ENCODE measurements at regions not wholly inside any gene's neighbourhood (a gene's known extent, or its start where the extent isn't known, plus 50 kb on each side); places are given as distances from the start of the nearest gene placed in this dataset.

DNA sequence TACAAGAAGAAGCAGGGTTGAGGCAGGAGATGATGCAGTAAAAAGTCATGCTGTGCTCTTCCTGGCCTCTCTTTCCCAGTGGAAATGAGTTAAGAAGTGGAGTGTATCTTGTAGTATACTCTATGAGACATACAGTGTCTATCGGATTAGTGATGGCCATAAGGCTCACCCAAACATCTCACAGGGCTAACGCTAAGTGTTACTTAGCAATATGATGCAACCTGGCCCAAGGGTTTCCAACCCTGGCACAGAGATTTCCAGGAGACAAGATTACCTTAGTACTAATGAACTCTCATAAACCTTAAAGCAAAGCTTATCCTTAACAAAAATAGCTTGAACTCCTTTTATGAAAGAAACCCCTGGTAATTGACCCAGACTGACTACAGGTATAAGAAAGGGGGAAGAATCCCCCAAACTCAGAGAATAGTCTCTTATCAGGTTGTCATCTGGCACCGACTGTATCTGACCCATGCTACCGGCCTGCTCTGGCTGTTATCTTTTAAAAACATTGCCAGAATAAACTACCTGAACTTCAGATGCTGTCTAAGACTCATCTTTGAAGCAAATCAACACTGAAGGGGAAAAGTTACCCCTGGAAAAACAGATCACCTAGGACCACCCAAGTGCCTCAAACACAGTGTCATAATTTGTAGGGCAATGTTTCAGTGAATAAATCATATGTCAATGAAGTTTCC is 1002.0 kb downstream of the REEP3 start:
- Mint-ChIP-seq H3K9me3 (peaks cover 0 to 11% (median 2%) of the 10 kb centered on the region in 7 donors), H3K4me3 (no peak overlapping the region), H3K4me1 (no peaks in the 10 kb centered on the region), H3K27me3 (no peaks in the 10 kb centered on the region), H3K36me3 (no peaks in the 10 kb centered on the region), H3K27ac (no peak overlapping the region)
- Histone ChIP-seq H3K4me3 (ENCODE audit: low read depth, low read length) (no peak overlapping the region), H3K4me1 (ENCODE audit: control insufficient read depth, insufficient read depth, low read length, poor library complexity, severe bottlenecking) (no peaks in the 10 kb centered on the region), H3K27ac (ENCODE audit: insufficient read depth, low read length, poor library complexity, severe bottlenecking) (no peak overlapping the region), H3K36me3 (ENCODE audit: control insufficient read depth, insufficient read depth, low read length) (no peaks in the 10 kb centered on the region), H3K27me3 (ENCODE audit: control insufficient read depth, insufficient read depth, low read length) (no peaks in the 10 kb centered on the region), H3K9me3 (ENCODE audit: control insufficient read depth in 2 of 2, low read length in 2 of 2) (no peaks in the 10 kb centered on the region)
- DNase-seq, result no peak
- ATAC-seq (ENCODE audit: low read depth in 2 of 2), result no peak

DNA sequence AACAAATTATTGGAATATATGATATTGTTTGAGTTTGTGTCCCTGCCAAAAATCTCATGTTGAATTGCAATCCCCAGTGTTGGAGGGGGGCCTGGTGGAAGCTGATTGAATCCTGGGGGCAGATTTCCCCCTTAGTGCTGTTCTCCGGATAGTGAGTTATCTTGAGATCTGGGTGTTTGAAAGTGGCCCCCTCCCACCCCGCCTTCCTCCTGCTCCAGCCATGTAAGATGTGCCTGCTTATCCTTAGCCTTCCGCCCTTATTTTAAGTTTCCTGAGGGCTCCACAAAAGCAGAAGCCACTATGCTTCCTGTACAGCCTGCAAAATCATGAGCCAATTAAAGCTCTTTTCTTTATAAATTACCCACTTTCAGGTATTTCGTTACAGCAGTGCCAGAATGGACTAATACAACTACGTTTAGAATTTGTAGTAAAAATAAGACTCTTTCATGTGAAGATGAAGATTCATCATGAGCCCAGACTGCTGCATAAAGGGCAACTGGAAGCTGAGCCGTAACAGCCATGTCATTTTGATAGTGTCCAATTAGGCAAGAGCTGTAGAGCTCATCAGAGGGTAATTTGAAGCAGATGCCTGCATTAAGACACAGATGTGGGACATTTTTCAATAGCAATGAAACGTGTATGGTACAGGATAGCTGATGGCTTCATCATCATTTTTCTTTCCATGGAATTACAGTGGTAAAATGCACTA is 1007.2 kb downstream of the REEP3 start:
- ATAC-seq (ENCODE audit: low read depth in 2 of 2), result no peak
- Histone ChIP-seq H3K36me3 (ENCODE audit: control insufficient read depth, insufficient read depth, low read length) (no peaks in the 10 kb centered on the region), H3K4me1 (ENCODE audit: control insufficient read depth, insufficient read depth, low read length, poor library complexity, severe bottlenecking) (no peaks in the 10 kb centered on the region), H3K9me3 (ENCODE audit: control insufficient read depth in 2 of 2, low read length in 2 of 2) (no peaks in the 10 kb centered on the region), H3K4me3 (ENCODE audit: low read depth, low read length) (no peak overlapping the region), H3K27ac (ENCODE audit: insufficient read depth, low read length, poor library complexity, severe bottlenecking) (no peak overlapping the region), H3K27me3 (ENCODE audit: control insufficient read depth, insufficient read depth, low read length) (no peaks in the 10 kb centered on the region)
- Mint-ChIP-seq H3K9me3 (peaks cover 0 to 12% (median 2%) of the 10 kb centered on the region in 7 donors), H3K36me3 (no peaks in the 10 kb centered on the region), H3K4me3 (no peak overlapping the region), H3K27ac (no peak overlapping the region), H3K4me1 (no peaks in the 10 kb centered on the region), H3K27me3 (no peaks in the 10 kb centered on the region)
- no peak for DNase-seq

DNA sequence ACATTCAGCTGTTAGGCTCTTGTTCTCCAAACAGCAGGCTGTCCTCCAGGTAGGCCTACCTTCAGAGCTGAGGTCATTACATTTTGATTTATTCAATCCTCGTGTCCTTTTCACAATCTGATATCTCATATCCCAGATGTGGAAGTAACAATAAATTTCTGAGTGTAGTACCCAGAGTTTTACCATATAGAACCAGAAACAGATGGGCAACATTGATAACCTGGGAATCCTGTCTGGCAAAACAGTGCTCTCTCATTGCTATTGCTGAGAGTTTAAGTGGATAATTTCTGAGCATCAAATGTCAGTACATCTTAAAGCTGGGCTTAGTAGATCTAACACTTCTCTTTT is 1007.8 kb downstream of the REEP3 start:
- no peaks in the 10 kb centered on the region for H3K27me3 Mint-ChIP-seq
- H3K27ac ChIP-seq (ENCODE audit: insufficient read depth, low read length, poor library complexity, severe bottlenecking), result no peak overlapping the region

DNA sequence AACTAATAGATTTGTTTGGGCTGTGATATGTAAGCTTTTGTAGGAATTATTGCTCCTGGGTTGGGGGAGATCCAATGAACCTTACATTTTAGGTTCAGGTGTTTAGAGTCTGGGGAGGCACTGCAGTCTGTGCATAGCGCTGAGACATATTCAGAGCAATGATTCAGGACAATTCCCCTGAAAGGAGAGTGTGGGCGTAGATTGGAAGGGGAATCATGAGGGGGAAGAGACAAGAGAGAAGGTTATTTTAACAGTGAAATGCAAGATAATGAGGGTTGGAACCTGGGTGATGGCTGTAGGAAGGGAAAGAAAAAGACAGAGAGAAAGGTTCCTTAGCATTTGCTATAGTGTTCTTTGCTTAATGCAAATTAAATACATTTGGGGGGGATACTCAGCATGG is 1013.4 kb downstream of the REEP3 start:
- Histone ChIP-seq H3K9me3 (ENCODE audit: control insufficient read depth in 2 of 2, low read length in 2 of 2) (no peaks in the 10 kb centered on the region), H3K4me1 (ENCODE audit: control insufficient read depth, insufficient read depth, low read length, poor library complexity, severe bottlenecking) (no peaks in the 10 kb centered on the region), H3K27ac (ENCODE audit: insufficient read depth, low read length, poor library complexity, severe bottlenecking) (no peak overlapping the region), H3K27me3 (ENCODE audit: control insufficient read depth, insufficient read depth, low read length) (no peaks in the 10 kb centered on the region), H3K4me3 (ENCODE audit: low read depth, low read length) (no peak overlapping the region), H3K36me3 (ENCODE audit: control insufficient read depth, insufficient read depth, low read length) (no peaks in the 10 kb centered on the region)
- H3K9me3 Mint-ChIP-seq, result peaks cover 0 to 7% (median 0%) of the 10 kb centered on the region in 7 donors
- H3K36me3 Mint-ChIP-seq, result no peaks in the 10 kb centered on the region
- H3K4me3 Mint-ChIP-seq, result no peak overlapping the region
- no peaks in the 10 kb centered on the region for H3K4me1 Mint-ChIP-seq
- no peak for DNase-seq
- H3K27me3 Mint-ChIP-seq, result no peaks in the 10 kb centered on the region
- ATAC-seq (ENCODE audit: low read depth in 2 of 2), result no peak
- H3K27ac Mint-ChIP-seq, result no peak overlapping the region

More for the DNA sequence above, 1007.8 kb downstream of the REEP3 start:
- Mint-ChIP-seq H3K27ac (no peak overlapping the region), H3K4me1 (no peaks in the 10 kb centered on the region), H3K4me3 (no peak overlapping the region), H3K36me3 (no peaks in the 10 kb centered on the region), H3K9me3 (peaks cover 0 to 12% (median 2%) of the 10 kb centered on the region in 7 donors)
- Histone ChIP-seq H3K9me3 (ENCODE audit: control insufficient read depth in 2 of 2, low read length in 2 of 2) (no peaks in the 10 kb centered on the region), H3K36me3 (ENCODE audit: control insufficient read depth, insufficient read depth, low read length) (no peaks in the 10 kb centered on the region), H3K27me3 (ENCODE audit: control insufficient read depth, insufficient read depth, low read length) (no peaks in the 10 kb centered on the region), H3K4me1 (ENCODE audit: control insufficient read depth, insufficient read depth, low read length, poor library complexity, severe bottlenecking) (no peaks in the 10 kb centered on the region), H3K4me3 (ENCODE audit: low read depth, low read length) (no peak overlapping the region)
- no peak for ATAC-seq (ENCODE audit: low read depth in 2 of 2)
- no peak for DNase-seq

DNA sequence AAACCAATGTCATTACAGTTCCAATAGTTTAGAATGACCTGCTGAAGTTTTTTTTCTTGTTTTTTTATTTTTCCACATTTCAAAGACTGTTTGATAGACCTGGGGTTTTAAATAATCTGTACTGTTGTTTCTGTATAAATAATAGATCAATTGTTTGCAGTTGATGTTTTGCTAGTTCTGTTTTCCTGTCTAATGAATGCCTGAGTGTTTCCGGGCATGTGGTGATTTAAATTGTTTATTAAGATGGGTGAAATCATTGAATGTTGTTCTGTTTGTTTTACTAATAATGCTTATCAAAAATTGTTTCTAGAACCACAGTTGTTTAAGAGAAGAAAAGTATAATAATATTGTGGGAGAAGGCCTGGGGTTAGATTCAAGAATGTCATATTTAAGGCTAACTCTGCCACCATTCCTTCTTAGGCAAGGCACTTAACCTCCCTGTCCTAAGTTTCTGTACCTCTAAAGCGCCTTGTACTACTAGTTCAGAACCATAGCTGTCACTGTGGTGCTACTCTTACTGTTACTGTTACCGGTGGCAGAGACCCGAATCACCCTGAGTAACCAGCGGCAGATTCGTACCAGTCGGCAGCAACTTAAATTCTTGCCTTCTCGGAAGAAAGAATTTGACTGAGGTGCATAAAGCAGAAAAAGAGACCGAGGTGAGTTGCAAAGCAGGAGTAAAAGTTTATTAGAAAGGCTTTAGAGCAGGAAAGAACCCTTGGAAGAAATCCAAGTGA is 1014.1 kb downstream of the REEP3 start:
- H3K27me3 ChIP-seq (ENCODE audit: control insufficient read depth, insufficient read depth, low read length), result no peaks in the 10 kb centered on the region
- no peaks in the 10 kb centered on the region for H3K36me3 ChIP-seq (ENCODE audit: control insufficient read depth, insufficient read depth, low read length)
- DNase-seq (no peak), ATAC-seq (ENCODE audit: low read depth in 2 of 2) (no peak)
- Mint-ChIP-seq H3K36me3 (no peaks in the 10 kb centered on the region), H3K4me3 (no peak overlapping the region), H3K4me1 (no peaks in the 10 kb centered on the region), H3K27me3 (no peaks in the 10 kb centered on the region), H3K9me3 (peaks cover 0 to 8% (median 0%) of the 10 kb centered on the region in 7 donors), H3K27ac (no peak overlapping the region)
- no peak overlapping the region for H3K4me3 ChIP-seq (ENCODE audit: low read depth, low read length)
- H3K4me1 ChIP-seq (ENCODE audit: control insufficient read depth, insufficient read depth, low read length, poor library complexity, severe bottlenecking), result no peaks in the 10 kb centered on the region
- H3K27ac ChIP-seq (ENCODE audit: insufficient read depth, low read length, poor library complexity, severe bottlenecking), result no peak overlapping the region
- no peaks in the 10 kb centered on the region for H3K9me3 ChIP-seq (ENCODE audit: control insufficient read depth in 2 of 2, low read length in 2 of 2)

DNA sequence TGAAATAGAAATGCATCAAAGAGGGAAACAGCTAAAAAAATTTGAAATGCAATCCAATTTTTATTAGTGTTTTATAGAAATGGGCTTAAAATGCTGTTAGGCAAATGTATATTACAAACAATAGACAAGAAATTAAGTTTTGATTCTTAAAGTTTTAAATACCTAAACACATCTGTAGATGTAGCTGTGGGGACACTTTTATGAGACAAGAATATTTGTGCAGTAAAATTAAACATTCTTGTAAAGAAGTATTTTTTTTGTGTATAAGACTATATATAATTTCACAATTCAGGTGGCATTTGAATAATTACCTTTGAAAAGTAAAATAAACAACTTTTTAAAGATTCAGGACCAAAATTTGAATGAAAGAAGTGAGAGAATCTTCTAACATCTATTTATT is 1015.9 kb downstream of the REEP3 start:
- Histone ChIP-seq H3K9me3 (ENCODE audit: control insufficient read depth in 2 of 2, low read length in 2 of 2) (no peaks in the 10 kb centered on the region), H3K4me1 (ENCODE audit: control insufficient read depth, insufficient read depth, low read length, poor library complexity, severe bottlenecking) (no peaks in the 10 kb centered on the region), H3K4me3 (ENCODE audit: low read depth, low read length) (no peak overlapping the region), H3K27me3 (ENCODE audit: control insufficient read depth, insufficient read depth, low read length) (no peaks in the 10 kb centered on the region), H3K27ac (ENCODE audit: insufficient read depth, low read length, poor library complexity, severe bottlenecking) (no peak overlapping the region), H3K36me3 (ENCODE audit: control insufficient read depth, insufficient read depth, low read length) (no peaks in the 10 kb centered on the region)
- Mint-ChIP-seq H3K27ac (no peak overlapping the region), H3K27me3 (no peaks in the 10 kb centered on the region), H3K36me3 (no peaks in the 10 kb centered on the region), H3K4me1 (no peaks in the 10 kb centered on the region), H3K4me3 (no peak overlapping the region), H3K9me3 (peaks cover 0 to 9% (median 2%) of the 10 kb centered on the region in 7 donors)
- DNase-seq (no peak), ATAC-seq (ENCODE audit: low read depth in 2 of 2) (no peak)

DNA sequence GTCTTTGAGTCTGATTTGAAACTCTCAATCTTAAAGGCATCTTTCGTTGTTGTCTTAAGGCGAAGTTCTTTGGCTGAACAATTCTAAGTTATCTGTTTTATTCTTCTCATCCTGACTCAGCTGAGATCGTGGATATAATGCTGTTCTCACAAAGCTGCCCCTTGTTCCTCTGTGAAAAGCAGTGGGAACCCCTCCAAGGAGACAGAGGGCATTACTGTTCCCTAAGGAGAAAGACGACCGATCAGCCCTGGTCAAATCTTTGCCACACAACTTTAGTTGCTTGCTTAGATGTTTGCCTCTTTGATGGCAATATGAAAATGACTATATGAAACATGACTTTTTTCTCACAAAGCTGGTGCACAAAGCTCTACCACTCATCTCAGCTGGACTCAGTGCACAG is 1016.7 kb downstream of the REEP3 start:
- Mint-ChIP-seq H3K4me1 (no peaks in the 10 kb centered on the region), H3K27me3 (no peaks in the 10 kb centered on the region), H3K9me3 (peaks cover 0 to 11% (median 4%) of the 10 kb centered on the region in 7 donors), H3K36me3 (no peaks in the 10 kb centered on the region), H3K4me3 (no peak overlapping the region), H3K27ac (no peak overlapping the region)
- Histone ChIP-seq H3K4me1 (ENCODE audit: control insufficient read depth, insufficient read depth, low read length, poor library complexity, severe bottlenecking) (no peaks in the 10 kb centered on the region), H3K4me3 (ENCODE audit: low read depth, low read length) (no peak overlapping the region), H3K27me3 (ENCODE audit: control insufficient read depth, insufficient read depth, low read length) (no peaks in the 10 kb centered on the region), H3K27ac (ENCODE audit: insufficient read depth, low read length, poor library complexity, severe bottlenecking) (no peak overlapping the region), H3K9me3 (ENCODE audit: control insufficient read depth in 2 of 2, low read length in 2 of 2) (no peaks in the 10 kb centered on the region), H3K36me3 (ENCODE audit: control insufficient read depth, insufficient read depth, low read length) (no peaks in the 10 kb centered on the region)
- DNase-seq (no peak), ATAC-seq (ENCODE audit: low read depth in 2 of 2) (no peak)
